HCT116 (cell line): ENCODE measurements at regions not wholly inside any gene's neighbourhood (a gene's known extent, or its start where the extent isn't known, plus 50 kb on each side); places are given as distances from the start of the nearest gene placed in this dataset.

Experiments used
- CBX3 ChIP-seq: IDR thresholded peaks from 2 replicates; pipeline ENCODE4 v1.6.1; 2012; ENCODE audit warnings: low read depth
- CEBPB ChIP-seq: IDR thresholded peaks from 2 replicates; pipeline ENCODE4 v1.6.1; 2012; ENCODE audit warnings: low read depth
- CTCF ChIP-seq, 3 experiments: fragments of 200-600 bp in 1 of 3; sonication (generic) in 1 of 3; IDR thresholded peaks in 2 of 3; conservative IDR thresholded peaks in 1 of 3; 2 replicates each; pipeline ENCODE4 v1.5.1; 2012 to 2017; ENCODE audit warnings: low read depth in 2 of 3, low read length in 2 of 3, antibody characterized with exemption in 1 of 3, borderline replicate concordance in 1 of 3, control low read depth in 1 of 3, mild to moderate bottlenecking in 1 of 3, mixed read lengths in 1 of 3, mixed run types in 1 of 3, moderate library complexity in 1 of 3; ENCODE audit not compliant: insufficient read depth in 1 of 3
- ELF1 ChIP-seq: IDR thresholded peaks from 2 replicates; pipeline ENCODE4 v1.6.1; 2012; ENCODE audit warnings: low read depth, borderline replicate concordance
- POLR2A ChIP-seq: IDR thresholded peaks from 2 replicates; pipeline ENCODE4 v1.7.0; 2011; ENCODE audit warnings: borderline replicate concordance; ENCODE audit not compliant: insufficient read depth, insufficient read length; ENCODE audit errors: extremely low read depth
- POLR2AphosphoS5 ChIP-seq: IDR thresholded peaks from 2 replicates; pipeline ENCODE4 v1.6.1; 2011; ENCODE audit warnings: mild to moderate bottlenecking, low read depth, low read length, moderate library complexity
- REST ChIP-seq: IDR thresholded peaks from 2 replicates; pipeline ENCODE4 v1.6.1; 2012; ENCODE audit warnings: low read depth

GRCh38 chr7:135853499-135853898 is 104.9 kb upstream of the FAM180A start:
- TF ChIP-seq CEBPB (no peak), POLR2A (no peak), CTCF (IDR thresholded peaks at IDR 0.05 in 2 of 3, conservative IDR thresholded peaks at IDR 0.05 in 1 of 3; ENCODE audit: borderline replicate concordance in 1 of 3, insufficient read depth in 1 of 3, low read depth in 2 of 3, low read length in 2 of 3) (no peak), POLR2AphosphoS5 (no peak), ELF1 (no peak), REST (no peak), CBX3 (no peak)
